Fibroblast of pulmonary artery (primary cell): ENCODE measurements at regions not wholly inside any gene's neighbourhood (a gene's known extent, or its start where the extent isn't known, plus 50 kb on each side); places are given as distances from the start of the nearest gene placed in this dataset.
"Not testable (repeated sequence)": the region's sequence is repeated elsewhere in the genome, so short reads cannot be mapped to it uniquely, and the experiment has no call there.

Source experiments
- DNase-seq: peaks from one replicate; pipeline ENCODE4 v3.0.0-alpha.2; 2010; ENCODE audit warnings: low read depth
- H3K4me3 ChIP-seq: replicated peaks from 2 replicates; pipeline ENCODE4 v1.5.1; 2011; ENCODE audit warnings: low read depth, mild to moderate bottlenecking, control low read depth, low read length, moderate library complexity
- CTCF ChIP-seq: IDR thresholded peaks from 2 replicates; pipeline ENCODE4 v1.5.1; 2011; ENCODE audit warnings: mild to moderate bottlenecking, control low read depth, low read length, inconsistent platforms; ENCODE audit errors: missing control alignments

GRCh38 chr5:87132696-87133095 is 135.0 kb upstream of the RASA1 start:
- TF ChIP-seq CTCF = no peak
- H3K4me3 ChIP-seq = no peak overlapping the region
- DNase-seq = no peak

- not testable (repeated sequence) for H3K4me3 ChIP-seq, DNase-seq
These were observed 133.2 kb upstream of the RASA1 start for GRCh38 chr5:87134513-87134912.

GRCh38 chr5:87136096-87136495 is 131.6 kb upstream of the RASA1 start:
- no peak overlapping the region for H3K4me3 ChIP-seq
- no peak for DNase-seq
- no peak for TF ChIP-seq CTCF

- no peak for DNase-seq
- TF ChIP-seq CTCF = no peak
- H3K4me3 ChIP-seq = no peak overlapping the region
These were observed 130.9 kb upstream of the RASA1 start for GRCh38 chr5:87136733-87137132.

- H3K4me3 ChIP-seq = no peak overlapping the region
- DNase-seq = no peak
- no peak for TF ChIP-seq CTCF
These were observed 130.4 kb upstream of the RASA1 start for GRCh38 chr5:87137283-87137682.

GRCh38 chr5:87138091-87138805 is 129.4 kb upstream of the RASA1 start:
- TF ChIP-seq CTCF = no peak
- no peak overlapping the region for H3K4me3 ChIP-seq

GRCh38 chr5:87139795-87140194 is 127.9 kb upstream of the RASA1 start:
- DNase-seq = no peak
- H3K4me3 ChIP-seq = no peak overlapping the region
- TF ChIP-seq CTCF = no peak

More at GRCh38 chr5:87138091-87138805, 129.4 kb upstream of the RASA1 start:
- DNase-seq = no peak
